Activated CD4-positive, alpha-beta T cell treated with anti-CD3 and anti-CD28 coated beads for 36 hours (primary cell): ENCODE measurements at regions not wholly inside any gene's neighbourhood (a gene's known extent, or its start where the extent isn't known, plus 50 kb on each side); places are given as distances from the start of the nearest gene placed in this dataset.

ENCODE experiments used
- ATAC-seq: fragments of 200-7000 bp; cut with Tn5 transposase; one replicate; pipeline ENCODE4 v1.10.0; 2021; ENCODE audit warnings: mild to moderate bottlenecking, moderate library complexity
- CTCF ChIA-PET: fragments of 350-600 bp; sonication (Branson Sonifier 250); formaldehyde crosslinking; loops from one replicate; lab custom pipeline; 2021; ENCODE audit warnings: antibody characterized with exemption; lab: Charles Lee
- POLR2A ChIA-PET: fragments of 350-600 bp; sonication (Branson Sonifier 250); formaldehyde crosslinking; loops from one replicate; lab custom pipeline; 2021; ENCODE audit warnings: antibody characterized with exemption, inconsistent platforms; lab: Charles Lee
- DNase-seq: peaks from one replicate; pipeline ENCODE4 v3.0.0-alpha.2; 2020
- H3K27ac Mint-ChIP-seq: one replicate; pipeline ENCODE4 v1.8.0; 2021; ENCODE audit warnings: mixed read lengths
- H3K27me3 Mint-ChIP-seq: one replicate; pipeline ENCODE4 v1.8.0; 2021; ENCODE audit warnings: mixed read lengths
- H3K36me3 Mint-ChIP-seq: one replicate; pipeline ENCODE4 v1.8.0; 2021; ENCODE audit warnings: low read depth, mixed read lengths
- H3K4me1 Mint-ChIP-seq: one replicate; pipeline ENCODE4 v1.8.0; 2021; ENCODE audit warnings: mixed read lengths
- H3K4me3 Mint-ChIP-seq: one replicate; pipeline ENCODE4 v1.8.0; 2021; ENCODE audit warnings: mild to moderate bottlenecking, moderate library complexity, mixed read lengths
- H3K9me3 Mint-ChIP-seq: one replicate; pipeline ENCODE4 v1.8.0; 2021; ENCODE audit warnings: low read depth, mixed read lengths
- intact Hi-C, 2 experiments: fragments of 100-400 bp; cut with DNase I in 1 of 2; cut with micrococcal nuclease in 1 of 2; formaldehyde crosslinking; loops; one replicate each; pipeline versions ENCODE4 v1.14.2 to v1.15.1; 2022 to 2024; cut with DNase I, micrococcal nuclease

- DNase-seq: no peak
- H3K36me3 Mint-ChIP-seq: no peaks in the 10 kb centered on the region
- no peak for ATAC-seq
- H3K27me3 Mint-ChIP-seq: peaks cover 16% of the 10 kb centered on the region
- no peak overlapping the region for H3K27ac Mint-ChIP-seq
- H3K4me1 Mint-ChIP-seq: peaks cover 8% of the 10 kb centered on the region
- H3K9me3 Mint-ChIP-seq: no peaks in the 10 kb centered on the region
- intact Hi-C loops: loop anchor here in 1 of 2 experiments (5.0 kb wide), 1 partner anchor 54 kb away; no protein-coding TSS in a partner anchor
- POLR2A ChIA-PET: no interaction called here
- H3K4me3 Mint-ChIP-seq: no peak overlapping the region
- CTCF ChIA-PET: interaction anchor here (0.6 to 6.1 kb wide), 15 partner anchors 10 to 499 kb away, joined by 3 to 37 read pairs (median 5); no protein-coding TSS in a partner anchor
Observed at GRCh38 chr12:4858386-4858785, 51.3 kb upstream of the KCNA1 start.

GRCh38 chr12:4859478-4860210 is 50.1 kb upstream of the KCNA1 start:
- POLR2A ChIA-PET: no interaction called here
- Mint-ChIP-seq H3K36me3 (no peaks in the 10 kb centered on the region), H3K27ac (no peak overlapping the region), H3K4me3 (no peak overlapping the region), H3K4me1 (peaks cover 8% of the 10 kb centered on the region), H3K9me3 (no peaks in the 10 kb centered on the region), H3K27me3 (peaks cover 19% of the 10 kb centered on the region)
- intact Hi-C loops: loop anchor here in 1 of 2 experiments (5.0 kb wide), 1 partner anchor 53 kb away; no protein-coding TSS in a partner anchor
- no peak for DNase-seq
- no peak for ATAC-seq
- CTCF ChIA-PET: interaction anchor here (0.6 to 6.1 kb wide), 7 partner anchors 9 to 180 kb away, joined by 3 to 37 read pairs (median 4); no protein-coding TSS in a partner anchor
